Dendritic cell treated with granulocyte-macrophage colony-stimulating factor and Interleukin-4, amounts not matched to agents 40 ng/mL and 50 ng/mL, for 4 days (primary cell): ENCODE measurements at regions not wholly inside any gene's neighbourhood (a gene's known extent, or its start where the extent isn't known, plus 50 kb on each side); places are given as distances from the start of the nearest gene placed in this dataset.

ENCODE experiments used
- H3K27ac Mint-ChIP-seq: one replicate; pipeline ENCODE4 v1.8.0; 2022; ENCODE audit warnings: mild to moderate bottlenecking, mixed read lengths
- H3K27me3 Mint-ChIP-seq: one replicate; pipeline ENCODE4 v1.8.0; 2022; ENCODE audit warnings: mild to moderate bottlenecking, mixed read lengths
- H3K36me3 Mint-ChIP-seq: one replicate; pipeline ENCODE4 v1.8.0; 2022; ENCODE audit warnings: low read depth, mixed read lengths
- H3K4me1 Mint-ChIP-seq: one replicate; pipeline ENCODE4 v1.8.0; 2022; ENCODE audit warnings: low read depth, mixed read lengths
- H3K4me3 Mint-ChIP-seq: one replicate; pipeline ENCODE4 v1.8.0; 2022; ENCODE audit warnings: mild to moderate bottlenecking, moderate library complexity, mixed read lengths
- H3K9me3 Mint-ChIP-seq: one replicate; pipeline ENCODE4 v1.8.0; 2022; ENCODE audit warnings: mixed read lengths
- intact Hi-C: fragments of 100-400 bp; cut with micrococcal nuclease; formaldehyde crosslinking; loops from one replicate; pipeline ENCODE4 v1.15.0; 2022

- Mint-ChIP-seq H3K9me3 (no peaks in the 10 kb centered on the region), H3K4me3 (no peak overlapping the region), H3K27ac (no peak overlapping the region), H3K36me3 (no peaks in the 10 kb centered on the region), H3K4me1 (no peaks in the 10 kb centered on the region), H3K27me3 (no peaks in the 10 kb centered on the region)
- intact Hi-C loops: no loop called here
These were observed 813.8 kb upstream of the HTR2C start for GRCh38 chrX:113770071-113770470.

GRCh38 chrX:113759422-113759821, 824.5 kb upstream of the HTR2C start:
- Mint-ChIP-seq H3K36me3 (no peaks in the 10 kb centered on the region), H3K27ac (no peak overlapping the region), H3K27me3 (no peaks in the 10 kb centered on the region), H3K4me1 (no peaks in the 10 kb centered on the region), H3K9me3 (no peaks in the 10 kb centered on the region), H3K4me3 (no peak overlapping the region)
- intact Hi-C loops: no loop called here

- no peaks in the 10 kb centered on the region for H3K4me1 Mint-ChIP-seq
- no peaks in the 10 kb centered on the region for H3K36me3 Mint-ChIP-seq
- no peaks in the 10 kb centered on the region for H3K9me3 Mint-ChIP-seq
- H3K27ac Mint-ChIP-seq: no peak overlapping the region
- H3K27me3 Mint-ChIP-seq: no peaks in the 10 kb centered on the region
- no peak overlapping the region for H3K4me3 Mint-ChIP-seq
- intact Hi-C loops: no loop called here
These were observed 836.5 kb upstream of the HTR2C start for GRCh38 chrX:113747274-113747973.

- Mint-ChIP-seq H3K4me1 (no peaks in the 10 kb centered on the region), H3K36me3 (no peaks in the 10 kb centered on the region), H3K27ac (no peak overlapping the region), H3K27me3 (no peaks in the 10 kb centered on the region), H3K4me3 (no peak overlapping the region), H3K9me3 (no peaks in the 10 kb centered on the region)
- intact Hi-C loops: no loop called here
These were observed 840.8 kb upstream of the HTR2C start for GRCh38 chrX:113743069-113743468.

GRCh38 chrX:113741744-113742143, 842.1 kb upstream of the HTR2C start:
- no peak overlapping the region for H3K4me3 Mint-ChIP-seq
- no peaks in the 10 kb centered on the region for H3K4me1 Mint-ChIP-seq
- no peaks in the 10 kb centered on the region for H3K9me3 Mint-ChIP-seq
- intact Hi-C loops: no loop called here
- H3K27me3 Mint-ChIP-seq: no peaks in the 10 kb centered on the region
- no peak overlapping the region for H3K27ac Mint-ChIP-seq
- H3K36me3 Mint-ChIP-seq: no peaks in the 10 kb centered on the region

- Mint-ChIP-seq H3K9me3 (peaks cover 15% of the 10 kb centered on the region), H3K36me3 (no peaks in the 10 kb centered on the region), H3K4me3 (no peak overlapping the region), H3K27me3 (no peaks in the 10 kb centered on the region), H3K4me1 (no peaks in the 10 kb centered on the region), H3K27ac (no peak overlapping the region)
- intact Hi-C loops: no loop called here
These were observed 854.9 kb upstream of the HTR2C start for GRCh38 chrX:113728937-113729336.

GRCh38 chrX:113726898-113727297, 857.0 kb upstream of the HTR2C start:
- Mint-ChIP-seq H3K27ac (no peak overlapping the region), H3K9me3 (no peaks in the 10 kb centered on the region)

GRCh38 chrX:113726466-113726865, 857.4 kb upstream of the HTR2C start:
- Mint-ChIP-seq H3K27me3 (no peaks in the 10 kb centered on the region), H3K4me3 (no peak overlapping the region), H3K9me3 (no peaks in the 10 kb centered on the region), H3K27ac (no peak overlapping the region), H3K4me1 (no peaks in the 10 kb centered on the region), H3K36me3 (no peaks in the 10 kb centered on the region)
- intact Hi-C loops: no loop called here

More at GRCh38 chrX:113726898-113727297, 857.0 kb upstream of the HTR2C start:
- intact Hi-C loops: no loop called here
- no peaks in the 10 kb centered on the region for H3K4me1 Mint-ChIP-seq
- H3K36me3 Mint-ChIP-seq: no peaks in the 10 kb centered on the region
- H3K27me3 Mint-ChIP-seq: no peaks in the 10 kb centered on the region
- no peak overlapping the region for H3K4me3 Mint-ChIP-seq

- Mint-ChIP-seq H3K27me3 (no peaks in the 10 kb centered on the region), H3K36me3 (no peaks in the 10 kb centered on the region), H3K9me3 (no peaks in the 10 kb centered on the region), H3K4me3 (no peak overlapping the region), H3K27ac (no peak overlapping the region), H3K4me1 (no peaks in the 10 kb centered on the region)
- intact Hi-C loops: no loop called here
These were observed 857.9 kb upstream of the HTR2C start for GRCh38 chrX:113726009-113726408.

GRCh38 chrX:113699939-113700338, 859.3 kb upstream of the AMOT start:
- H3K4me3 Mint-ChIP-seq: no peak overlapping the region
- H3K4me1 Mint-ChIP-seq: no peaks in the 10 kb centered on the region
- H3K27me3 Mint-ChIP-seq: no peaks in the 10 kb centered on the region
- no peaks in the 10 kb centered on the region for H3K36me3 Mint-ChIP-seq
- peaks cover 29% of the 10 kb centered on the region for H3K9me3 Mint-ChIP-seq
- intact Hi-C loops: no loop called here
- no peak overlapping the region for H3K27ac Mint-ChIP-seq

GRCh38 chrX:113675278-113675677, 834.6 kb upstream of the AMOT start:
- intact Hi-C loops: no loop called here
- Mint-ChIP-seq H3K4me3 (no peak overlapping the region), H3K9me3 (no peaks in the 10 kb centered on the region), H3K4me1 (no peaks in the 10 kb centered on the region), H3K27ac (no peak overlapping the region), H3K36me3 (no peaks in the 10 kb centered on the region), H3K27me3 (no peaks in the 10 kb centered on the region)

- no peaks in the 10 kb centered on the region for H3K36me3 Mint-ChIP-seq
- no peak overlapping the region for H3K27ac Mint-ChIP-seq
- H3K4me1 Mint-ChIP-seq: no peaks in the 10 kb centered on the region
- no peak overlapping the region for H3K4me3 Mint-ChIP-seq
- no peaks in the 10 kb centered on the region for H3K27me3 Mint-ChIP-seq
- intact Hi-C loops: no loop called here
- no peaks in the 10 kb centered on the region for H3K9me3 Mint-ChIP-seq
These were observed 810.7 kb upstream of the AMOT start for GRCh38 chrX:113651306-113651705.

- Mint-ChIP-seq H3K4me3 (no peak overlapping the region), H3K27me3 (no peaks in the 10 kb centered on the region), H3K36me3 (no peaks in the 10 kb centered on the region), H3K27ac (no peak overlapping the region), H3K4me1 (no peaks in the 10 kb centered on the region), H3K9me3 (peaks cover 18% of the 10 kb centered on the region)
- intact Hi-C loops: no loop called here
These were observed 803.8 kb upstream of the AMOT start for GRCh38 chrX:113644426-113644825.

GRCh38 chrX:113634565-113634964, 793.9 kb upstream of the AMOT start:
- intact Hi-C loops: no loop called here
- Mint-ChIP-seq H3K4me1 (no peaks in the 10 kb centered on the region), H3K9me3 (peaks cover 17% of the 10 kb centered on the region)

GRCh38 chrX:113629326-113629725, 788.7 kb upstream of the AMOT start:
- intact Hi-C loops: no loop called here
- Mint-ChIP-seq H3K36me3 (no peaks in the 10 kb centered on the region), H3K27ac (no peak overlapping the region), H3K9me3 (peaks cover 18% of the 10 kb centered on the region), H3K4me1 (no peaks in the 10 kb centered on the region), H3K4me3 (no peak overlapping the region), H3K27me3 (no peaks in the 10 kb centered on the region)

More at GRCh38 chrX:113634565-113634964, 793.9 kb upstream of the AMOT start:
- Mint-ChIP-seq H3K4me3 (no peak overlapping the region), H3K36me3 (no peaks in the 10 kb centered on the region), H3K27me3 (no peaks in the 10 kb centered on the region), H3K27ac (no peak overlapping the region)
